Stimulated activated CD8-positive, alpha-beta memory T cell treated with anti-CD3 and anti-CD28 coated beads, Interleukin-4, amount 100 ng/mL, for 4 hours (primary cell): ENCODE measurements at regions not wholly inside any gene's neighbourhood (a gene's known extent, or its start where the extent isn't known, plus 50 kb on each side); places are given as distances from the start of the nearest gene placed in this dataset.

Experiments used
- DNase-seq, 2 donors: peaks; one replicate each; pipeline ENCODE4 v3.0.0-alpha.2; 2020; ENCODE audit warnings: low read depth in 2 of 2, low spot score in 1 of 2

GRCh38 chr18:78579854-78580577 lies 399.6 kb upstream of the SALL3 start:
- no peak for DNase-seq

DNA sequence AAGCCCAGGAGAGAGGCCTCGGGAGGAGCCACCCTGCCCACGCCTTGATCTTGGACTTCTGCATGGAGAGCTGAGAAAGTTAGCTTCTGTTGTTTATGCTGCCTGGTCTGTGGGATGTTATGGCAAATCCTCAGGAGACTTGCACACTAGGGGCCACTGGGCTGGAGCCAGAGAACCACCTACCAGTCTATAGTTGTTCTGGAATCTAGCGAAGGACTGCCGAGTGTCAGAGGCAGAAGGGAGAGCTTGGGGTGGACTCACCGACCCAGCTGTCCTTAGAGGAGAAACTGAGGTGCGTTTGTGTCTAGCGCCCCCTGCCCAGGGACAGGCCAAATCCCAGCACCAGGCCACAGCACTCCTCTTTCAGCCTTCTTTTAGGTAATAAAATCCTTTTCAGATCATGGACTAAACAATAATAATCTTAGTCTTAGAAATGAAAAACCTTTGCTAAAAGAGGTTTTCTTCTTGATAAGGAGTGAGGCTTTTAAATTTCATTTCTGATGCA lies 398.7 kb upstream of the SALL3 start:
- DNase-seq: no peak

GRCh38 chr18:78582181-78582709 lies 397.4 kb upstream of the SALL3 start:
- no peak for DNase-seq

GRCh38 chr18:78582898-78583738 lies 396.5 kb upstream of the SALL3 start:
- no peak for DNase-seq

DNA sequence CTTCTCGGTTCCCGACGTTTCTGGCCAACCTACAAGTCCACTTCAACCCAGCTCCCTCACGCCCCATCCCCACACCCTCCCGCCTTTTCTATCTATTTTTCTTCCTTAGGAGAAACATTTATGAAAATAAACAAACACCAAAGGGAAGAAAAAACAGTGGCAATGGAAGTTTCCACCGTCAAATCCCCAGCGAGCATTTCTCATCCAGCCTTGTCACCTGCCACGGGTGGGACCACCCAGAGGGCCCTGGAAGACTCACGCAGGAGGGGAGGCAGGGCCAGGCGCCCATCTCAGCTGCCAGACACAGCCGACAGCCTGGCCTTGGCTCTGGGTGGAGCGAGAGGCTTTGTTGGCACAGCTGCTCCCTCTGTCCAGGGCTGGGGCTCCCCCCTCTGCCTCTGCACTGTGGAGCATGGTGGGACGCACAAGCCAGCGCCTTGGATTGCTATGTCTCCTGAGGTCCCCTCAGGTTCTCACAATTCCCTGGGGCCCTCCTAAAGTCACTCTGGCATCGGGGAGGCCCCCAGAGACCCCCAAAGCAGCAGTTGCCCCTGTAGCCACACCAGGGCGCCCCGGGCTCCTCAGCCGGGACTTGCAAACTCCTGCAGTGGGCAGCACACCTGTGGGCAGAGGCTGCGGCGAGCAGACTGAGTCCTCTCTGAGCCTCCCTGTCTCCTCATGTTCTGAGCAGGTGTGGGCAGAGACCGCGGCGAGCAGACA lies 395.7 kb upstream of the SALL3 start:
- DNase-seq: no peak

DNA sequence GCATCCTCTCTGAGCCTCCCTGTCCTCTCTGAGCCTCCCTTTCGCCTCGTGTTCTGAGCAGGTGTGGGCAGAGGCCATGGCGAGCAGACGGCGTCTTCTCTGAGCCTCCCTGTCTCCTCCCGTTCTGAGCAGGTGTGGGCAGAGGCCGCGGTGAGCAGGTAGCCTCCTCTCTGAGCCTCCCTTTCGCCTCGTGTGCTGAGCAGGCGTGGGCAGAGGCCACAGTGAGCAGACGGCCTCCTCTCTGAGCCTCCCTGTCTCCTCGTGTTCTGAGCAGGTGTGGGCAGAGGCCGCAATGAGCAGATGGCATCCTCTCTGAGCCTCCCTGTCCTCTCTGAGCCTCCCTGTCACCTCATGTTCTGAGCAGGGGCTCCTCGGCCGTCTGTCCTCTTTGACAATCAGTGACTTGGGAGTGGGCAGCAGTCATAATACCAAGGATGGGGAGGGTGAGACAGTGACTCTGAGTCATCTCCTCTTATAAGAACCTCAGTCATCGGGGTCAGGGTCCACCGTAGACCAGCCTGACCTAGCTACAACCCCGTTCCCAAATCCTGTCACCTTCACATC lies 395.1 kb upstream of the SALL3 start:
- DNase-seq: no peak

GRCh38 chr18:78586586-78586985 lies 393.0 kb upstream of the SALL3 start:
- DNase-seq: no peak

DNA sequence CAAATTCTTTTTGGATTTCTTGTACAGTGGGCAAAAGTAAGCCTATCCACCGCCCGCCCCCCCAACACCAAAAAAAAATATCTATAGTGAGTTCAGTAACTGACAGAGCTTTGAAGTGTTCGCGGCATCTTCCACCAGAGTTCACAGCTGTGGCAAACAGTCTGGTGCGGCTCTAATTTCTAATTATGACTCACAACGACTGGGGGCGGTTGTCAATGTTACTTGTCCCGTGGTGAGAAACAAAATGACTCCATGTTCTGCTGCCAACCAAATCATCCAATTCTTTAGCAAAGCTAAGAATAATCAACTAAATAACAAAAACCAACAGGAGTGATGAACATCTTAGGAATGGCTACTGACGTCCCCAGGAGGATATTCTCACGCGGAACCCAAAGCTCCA lies 392.5 kb upstream of the SALL3 start:
- DNase-seq: no peak

GRCh38 chr18:78587626-78588600 lies 391.7 kb upstream of the SALL3 start:
- no peak for DNase-seq

- no peak for DNase-seq
These were observed 389.6 kb upstream of the SALL3 start for GRCh38 chr18:78589916-78590437.

DNA sequence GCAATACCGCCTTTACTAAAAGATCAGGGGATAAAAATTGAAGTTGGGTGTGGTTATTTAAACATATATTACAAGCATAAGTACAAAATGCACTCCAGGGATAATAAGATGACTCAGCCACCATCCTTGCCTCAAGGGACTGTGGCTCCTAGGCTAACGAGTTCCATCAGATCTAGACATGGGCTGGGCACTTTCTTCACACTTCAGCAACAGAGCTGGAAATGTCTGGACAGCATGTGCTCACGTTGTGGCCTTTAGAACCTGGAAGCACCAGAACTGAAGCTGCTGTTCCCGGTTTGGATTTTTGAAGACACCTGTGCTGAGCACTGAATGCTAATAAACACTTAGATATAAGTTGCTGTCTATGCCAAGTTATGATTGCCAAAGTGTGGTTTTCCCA lies 384.2 kb upstream of the SALL3 start:
- no peak for DNase-seq

GRCh38 chr18:78595924-78596573 lies 383.6 kb upstream of the SALL3 start:
- no peak for DNase-seq

DNA sequence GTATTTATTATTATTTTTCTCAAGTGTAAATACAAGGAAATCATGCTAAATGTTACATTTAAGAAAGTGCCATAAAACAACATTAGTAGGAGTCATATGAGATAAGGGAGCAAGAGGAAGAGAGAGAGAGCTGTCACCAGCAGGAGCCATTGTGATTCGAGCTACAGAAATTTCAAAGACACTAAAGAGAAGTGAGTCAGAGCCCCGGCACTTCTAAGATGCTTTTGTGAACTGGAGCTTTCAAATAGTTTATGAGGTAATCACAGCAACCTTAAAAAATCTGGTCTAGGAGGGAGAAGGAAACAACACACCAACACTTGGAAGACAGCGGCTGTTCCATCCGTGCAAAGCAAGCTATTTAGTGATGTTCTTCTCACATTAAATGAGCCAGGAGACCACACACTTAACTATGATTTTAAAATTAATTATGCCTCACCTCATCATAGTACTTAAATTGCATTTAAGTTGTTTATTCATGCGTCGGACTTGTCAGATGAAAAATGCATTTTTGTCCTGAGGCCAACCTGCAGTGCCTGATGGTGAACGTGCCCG lies 382.7 kb upstream of the SALL3 start:
- DNase-seq: no peak

DNA sequence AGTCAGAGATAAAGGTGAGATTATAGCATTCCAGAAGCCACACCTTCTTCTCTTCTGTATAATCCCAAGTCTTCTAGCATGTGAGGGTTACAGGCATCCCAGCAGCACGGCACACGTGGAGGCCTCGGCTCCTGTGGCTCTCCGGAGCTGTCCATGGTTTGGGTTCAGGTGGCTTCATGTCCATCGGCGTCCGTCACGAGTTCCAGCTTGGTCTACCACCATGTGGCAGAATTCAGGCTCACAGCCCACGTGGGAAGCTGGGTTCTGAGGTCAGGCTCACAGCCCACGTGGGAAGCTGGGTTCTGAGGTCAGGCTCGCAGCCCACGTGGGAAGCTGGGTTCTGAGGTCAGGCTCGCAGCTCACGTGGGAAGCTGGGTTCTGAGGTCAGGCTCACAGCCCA lies 378.3 kb upstream of the SALL3 start:
- DNase-seq: peak in 1 of 2 donors; percentile 1

GRCh38 chr18:78601923-78602322 lies 377.7 kb upstream of the SALL3 start:
- DNase-seq: no peak

GRCh38 chr18:78602430-78602829 lies 377.2 kb upstream of the SALL3 start:
- DNase-seq: no peak

GRCh38 chr18:78603102-78603983 lies 376.3 kb upstream of the SALL3 start:
- DNase-seq: no peak

GRCh38 chr18:78605255-78605654 lies 374.4 kb upstream of the SALL3 start:
- no peak for DNase-seq
